ENCODE measurements at regions not wholly inside any gene's neighbourhood (a gene's known extent, or its start where the extent isn't known, plus 50 kb on each side); places are given as distances from the start of the nearest gene placed in this dataset.

GRCh38 chr16:86101897-86102157 lies 202.9 kb downstream of the IRF8 start:
- no peak for TF ChIP-seq CTCF (IDR thresholded peaks at IDR 0.05; ENCODE audit: insufficient read depth, low read length, poor library complexity, severe bottlenecking)
- H3K27me3 ChIP-seq (replicated peaks; ENCODE audit: control insufficient read depth, insufficient read depth, low read length), result no peaks in the 10 kb centered on the region
- H3K4me3 ChIP-seq (replicated peaks; ENCODE audit: low read depth, low read length), result no peak overlapping the region
- H3K36me3 ChIP-seq (ENCODE audit: control insufficient read depth, insufficient read depth, low read length), result no peaks in the 10 kb centered on the region
- no peak for DNase-seq (ENCODE audit: extremely low read depth, insufficient read length)

GRCh38 chr16:86103320-86103719 lies 204.4 kb downstream of the IRF8 start:
- H3K4me3 ChIP-seq (replicated peaks; ENCODE audit: low read depth, low read length), result no peak overlapping the region
- no peaks in the 10 kb centered on the region for H3K27me3 ChIP-seq (replicated peaks; ENCODE audit: control insufficient read depth, insufficient read depth, low read length)
- H3K36me3 ChIP-seq (ENCODE audit: control insufficient read depth, insufficient read depth, low read length), result no peaks in the 10 kb centered on the region
- no peak for DNase-seq (ENCODE audit: extremely low read depth, insufficient read length)
- no peak for TF ChIP-seq CTCF (IDR thresholded peaks at IDR 0.05; ENCODE audit: insufficient read depth, low read length, poor library complexity, severe bottlenecking)

- H3K27me3 ChIP-seq (replicated peaks; ENCODE audit: control insufficient read depth, insufficient read depth, low read length), result no peaks in the 10 kb centered on the region
- no peak for DNase-seq (ENCODE audit: extremely low read depth, insufficient read length)
- no peak overlapping the region for H3K4me3 ChIP-seq (replicated peaks; ENCODE audit: low read depth, low read length)
- no peak for TF ChIP-seq CTCF (IDR thresholded peaks at IDR 0.05; ENCODE audit: insufficient read depth, low read length, poor library complexity, severe bottlenecking)
- H3K36me3 ChIP-seq (ENCODE audit: control insufficient read depth, insufficient read depth, low read length), result no peaks in the 10 kb centered on the region
These were observed 205.6 kb downstream of the IRF8 start for GRCh38 chr16:86104537-86105048.

- no peak for DNase-seq (ENCODE audit: extremely low read depth, insufficient read length)
- TF ChIP-seq CTCF (IDR thresholded peaks at IDR 0.05; ENCODE audit: insufficient read depth, low read length, poor library complexity, severe bottlenecking), result no peak
- Histone ChIP-seq H3K27me3 (replicated peaks; ENCODE audit: control insufficient read depth, insufficient read depth, low read length) (no peaks in the 10 kb centered on the region), H3K4me3 (replicated peaks; ENCODE audit: low read depth, low read length) (no peak overlapping the region), H3K36me3 (ENCODE audit: control insufficient read depth, insufficient read depth, low read length) (no peaks in the 10 kb centered on the region)
These were observed 208.4 kb downstream of the IRF8 start for GRCh38 chr16:86107215-86107825.

- no peak for TF ChIP-seq CTCF (IDR thresholded peaks at IDR 0.05; ENCODE audit: insufficient read depth, low read length, poor library complexity, severe bottlenecking)
These were observed 209.1 kb downstream of the IRF8 start for GRCh38 chr16:86108062-86108461.

GRCh38 chr16:86110134-86110533 lies 211.2 kb downstream of the IRF8 start:
- no peaks in the 10 kb centered on the region for H3K27me3 ChIP-seq (replicated peaks; ENCODE audit: control insufficient read depth, insufficient read depth, low read length)
- H3K36me3 ChIP-seq (ENCODE audit: control insufficient read depth, insufficient read depth, low read length), result no peaks in the 10 kb centered on the region
- TF ChIP-seq CTCF (IDR thresholded peaks at IDR 0.05; ENCODE audit: insufficient read depth, low read length, poor library complexity, severe bottlenecking), result no peak

More at GRCh38 chr16:86108062-86108461, 209.1 kb downstream of the IRF8 start:
- no peaks in the 10 kb centered on the region for H3K36me3 ChIP-seq (ENCODE audit: control insufficient read depth, insufficient read depth, low read length)
- no peaks in the 10 kb centered on the region for H3K27me3 ChIP-seq (replicated peaks; ENCODE audit: control insufficient read depth, insufficient read depth, low read length)
- no peak for DNase-seq (ENCODE audit: extremely low read depth, insufficient read length)
- H3K4me3 ChIP-seq (replicated peaks; ENCODE audit: low read depth, low read length), result no peak overlapping the region

More at GRCh38 chr16:86110134-86110533, 211.2 kb downstream of the IRF8 start:
- DNase-seq (ENCODE audit: extremely low read depth, insufficient read length), result no peak
- no peak overlapping the region for H3K4me3 ChIP-seq (replicated peaks; ENCODE audit: low read depth, low read length)

Data from GM06990 (cell line).